ENCODE measurements at regions not wholly inside any gene's neighbourhood (a gene's known extent, or its start where the extent isn't known, plus 50 kb on each side); places are given as distances from the start of the nearest gene placed in this dataset.

DNA sequence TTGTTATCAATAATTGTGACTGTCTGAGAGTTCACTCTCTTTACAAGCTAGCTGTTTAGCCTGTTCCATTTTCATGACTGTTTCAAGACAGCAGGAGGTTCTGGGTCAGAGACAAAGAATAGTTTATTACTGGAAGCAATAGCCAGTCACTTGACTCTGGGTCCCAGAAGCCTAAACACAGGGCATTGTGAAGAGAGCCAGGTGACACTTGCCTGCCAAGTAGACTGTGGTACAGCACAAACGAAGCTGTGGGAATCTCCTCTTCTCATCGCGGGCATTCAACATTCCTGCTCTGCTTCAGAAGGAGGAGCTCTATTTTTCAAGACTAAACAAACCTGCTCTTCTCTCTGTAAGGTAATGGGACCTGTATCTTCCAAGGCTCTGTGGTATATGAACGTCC is 485.1 kb downstream of the TRIML1 start:
- POLR2A ChIA-PET, result interaction anchor here (0.7 kb wide), 1 partner anchor 14 kb away, joined by 3 read pairs; no protein-coding TSS in a partner anchor
- no peak for TF ChIP-seq CTCF (IDR thresholded peaks at IDR 0.05; ENCODE audit: insufficient read depth, low read length, missing control alignments)
- CTCF ChIA-PET, result interaction anchor here (1.2 kb wide), 1 partner anchor 9 kb away, joined by 3 read pairs; no protein-coding TSS in a partner anchor
- H3K4me3 ChIP-seq (ENCODE audit: low read depth, low read length), result no peak overlapping the region
- DNase-seq (ENCODE audit: low read depth, low spot score), result no peak

DNA sequence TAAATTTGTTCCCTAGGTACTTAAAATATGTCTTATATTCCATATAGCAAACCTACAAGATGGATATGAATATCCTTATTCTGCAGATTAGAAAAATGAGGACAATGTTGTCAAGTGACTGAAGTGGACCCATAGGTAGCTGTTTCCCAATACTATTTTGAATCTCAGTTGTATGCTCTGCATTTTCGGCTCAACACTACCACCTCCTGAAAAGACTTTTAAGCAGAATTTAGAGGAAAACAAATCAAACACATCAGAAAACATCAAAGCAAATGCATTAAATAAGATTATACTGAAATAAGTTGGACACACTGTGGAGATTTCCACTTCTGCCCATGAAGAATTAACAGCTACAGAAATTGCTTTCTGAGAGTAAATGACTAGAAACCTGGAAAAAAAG is 488.7 kb downstream of the TRIML1 start:
- CTCF ChIA-PET, result no interaction called here
- DNase-seq (ENCODE audit: low read depth, low spot score), result no peak
- POLR2A ChIA-PET, result no interaction called here
- TF ChIP-seq CTCF (IDR thresholded peaks at IDR 0.05; ENCODE audit: insufficient read depth, low read length, missing control alignments), result no peak
- H3K4me3 ChIP-seq (ENCODE audit: low read depth, low read length), result no peak overlapping the region

DNA sequence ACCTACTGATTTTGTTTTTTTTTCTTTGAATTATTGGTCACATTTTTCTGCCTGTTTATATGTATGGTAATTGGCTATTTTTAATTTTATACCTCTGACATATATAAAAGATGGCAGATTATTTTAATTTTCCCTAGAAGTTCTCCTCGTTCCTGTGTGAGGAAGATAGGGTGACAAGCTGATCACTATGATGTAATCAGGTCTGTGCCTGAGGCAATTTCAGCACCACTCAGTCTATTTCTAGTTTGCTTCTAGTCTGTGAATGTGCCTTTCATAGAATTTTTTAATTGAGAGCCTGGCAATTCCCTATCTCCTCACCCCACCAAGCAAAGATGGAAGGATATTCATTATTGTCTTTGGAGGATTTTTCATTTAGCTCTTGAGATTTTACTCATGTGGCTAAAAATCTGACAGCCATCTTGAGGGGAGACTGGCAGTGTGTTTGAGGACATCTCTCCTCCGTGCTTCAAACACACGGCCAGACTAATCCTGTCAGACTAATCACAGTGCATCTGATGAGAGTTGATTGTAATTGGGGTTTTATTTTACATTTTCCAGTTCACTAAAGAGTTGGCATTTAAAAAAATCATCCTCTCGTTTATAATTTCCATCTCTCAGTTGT is 500.3 kb downstream of the TRIML1 start:
- no peak overlapping the region for H3K4me3 ChIP-seq (ENCODE audit: low read depth, low read length)
- ChIA-PET POLR2A (no interaction called here), CTCF (interaction anchor here (1.1 kb wide), 1 partner anchor 14 kb away, joined by 3 read pairs; no protein-coding TSS in a partner anchor)
- no peak for TF ChIP-seq CTCF (IDR thresholded peaks at IDR 0.05; ENCODE audit: insufficient read depth, low read length, missing control alignments)
- DNase-seq (ENCODE audit: low read depth, low spot score), result no peak

GRCh38 chr4:188647820-188648370 is 508.7 kb downstream of the TRIML1 start:
- no peak overlapping the region for H3K4me3 ChIP-seq (ENCODE audit: low read depth, low read length)
- TF ChIP-seq CTCF (IDR thresholded peaks at IDR 0.05; ENCODE audit: insufficient read depth, low read length, missing control alignments), result no peak
- CTCF ChIA-PET, result no interaction called here
- POLR2A ChIA-PET, result no interaction called here
- no peak for DNase-seq (ENCODE audit: low read depth, low spot score)

DNA sequence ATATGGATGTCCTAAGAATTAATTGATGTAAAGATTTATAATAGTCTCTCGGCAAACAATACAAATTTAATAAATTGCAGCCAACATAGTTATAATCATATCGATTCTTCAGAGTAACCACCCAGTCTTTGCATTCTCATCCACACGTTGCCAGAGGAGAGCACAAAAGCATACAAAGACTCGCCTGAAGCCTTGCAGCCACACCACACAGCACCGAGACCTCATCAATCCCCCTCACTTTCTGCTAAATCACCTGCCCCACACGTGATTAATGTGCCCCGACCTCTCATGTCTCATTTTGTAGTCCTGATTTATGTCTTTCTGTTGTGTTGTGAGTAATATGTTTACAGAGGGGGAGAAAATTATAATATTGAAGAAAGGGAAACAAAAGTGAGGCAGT is 510.4 kb downstream of the TRIML1 start:
- POLR2A ChIA-PET, result no interaction called here
- DNase-seq (ENCODE audit: low read depth, low spot score), result no peak
- no peak overlapping the region for H3K4me3 ChIP-seq (ENCODE audit: low read depth, low read length)
- no peak for TF ChIP-seq CTCF (IDR thresholded peaks at IDR 0.05; ENCODE audit: insufficient read depth, low read length, missing control alignments)
- CTCF ChIA-PET, result no interaction called here

- H3K4me3 ChIP-seq (ENCODE audit: low read depth, low read length), result no peak overlapping the region
- no peak for TF ChIP-seq CTCF (IDR thresholded peaks at IDR 0.05; ENCODE audit: insufficient read depth, low read length, missing control alignments)
- POLR2A ChIA-PET, result no interaction called here
- CTCF ChIA-PET, result no interaction called here
- no peak for DNase-seq (ENCODE audit: low read depth, low spot score)
Measured at GRCh38 chr4:188650516-188650915, 511.3 kb downstream of the TRIML1 start.
